BJ (cell line): ENCODE measurements at regions not wholly inside any gene's neighbourhood (a gene's known extent, or its start where the extent isn't known, plus 50 kb on each side); places are given as distances from the start of the nearest gene placed in this dataset.

Experiments used
- CTCF ChIA-PET: fragments of 350-600 bp; formaldehyde crosslinking; extraction: SDS; loops from one replicate; lab custom pipeline; 2021; ENCODE audit warnings: antibody characterized with exemption, inconsistent platforms; lab: Yijun Ruan, JAX
- POLR2A ChIA-PET: fragments of 300-600 bp; sonication (Branson Sonifier 250); formaldehyde crosslinking; extraction: SDS; loops from one replicate; lab custom pipeline; 2021; ENCODE audit warnings: antibody characterized with exemption; lab: Charles Lee
- DNase-seq: peaks from one replicate; pipeline ENCODE4 v3.0.0-alpha.2; 2011; ENCODE audit warnings: low read depth
- H3K27me3 ChIP-seq: 2 replicates; pipeline ENCODE4 v1.6.0; 2011; ENCODE audit warnings: low read length; ENCODE audit not compliant: control insufficient read depth, insufficient read depth
- H3K36me3 ChIP-seq: 2 replicates; pipeline ENCODE4 v1.5.1; 2011; ENCODE audit warnings: low read length; ENCODE audit not compliant: control insufficient read depth, insufficient read depth
- H3K4me3 ChIP-seq: 2 replicates; pipeline ENCODE4 v1.5.1; 2011; ENCODE audit warnings: low read depth, mild to moderate bottlenecking, control low read depth, low read length
- TF ChIP-seq, protein P1 (sequence below): IDR thresholded peaks from 2 replicates; pipeline ENCODE4 v1.5.1; 2011; ENCODE audit warnings: low read depth, mild to moderate bottlenecking, control low read depth, inconsistent platforms, low read length, moderate library complexity; ENCODE audit not compliant: insufficient read depth

DNA sequence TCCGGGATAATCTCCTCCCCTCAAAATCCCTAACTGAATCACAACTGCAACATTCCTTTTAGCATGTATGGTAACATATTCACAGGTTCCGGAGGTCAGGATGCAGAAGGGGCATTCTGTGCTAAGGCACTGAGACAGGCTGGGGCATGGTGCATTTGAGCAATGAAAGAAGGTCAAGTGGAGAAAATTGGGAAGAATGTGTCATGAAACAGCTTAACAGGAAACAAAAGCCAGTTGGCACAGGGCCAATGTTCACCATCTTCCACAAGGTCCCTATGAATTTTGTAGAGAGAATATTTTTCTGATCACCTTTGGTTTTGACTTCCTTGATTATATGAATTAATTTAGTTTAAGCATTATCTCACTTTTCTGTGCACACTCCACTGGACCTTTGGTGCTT lies 587.7 kb upstream of the NR2F2 start:
- Histone ChIP-seq H3K36me3 (no peaks in the 10 kb centered on the region), H3K27me3 (no peaks in the 10 kb centered on the region), H3K4me3 (no peak overlapping the region)
- POLR2A ChIA-PET: no interaction called here
- TF ChIP-seq, protein P1, sequence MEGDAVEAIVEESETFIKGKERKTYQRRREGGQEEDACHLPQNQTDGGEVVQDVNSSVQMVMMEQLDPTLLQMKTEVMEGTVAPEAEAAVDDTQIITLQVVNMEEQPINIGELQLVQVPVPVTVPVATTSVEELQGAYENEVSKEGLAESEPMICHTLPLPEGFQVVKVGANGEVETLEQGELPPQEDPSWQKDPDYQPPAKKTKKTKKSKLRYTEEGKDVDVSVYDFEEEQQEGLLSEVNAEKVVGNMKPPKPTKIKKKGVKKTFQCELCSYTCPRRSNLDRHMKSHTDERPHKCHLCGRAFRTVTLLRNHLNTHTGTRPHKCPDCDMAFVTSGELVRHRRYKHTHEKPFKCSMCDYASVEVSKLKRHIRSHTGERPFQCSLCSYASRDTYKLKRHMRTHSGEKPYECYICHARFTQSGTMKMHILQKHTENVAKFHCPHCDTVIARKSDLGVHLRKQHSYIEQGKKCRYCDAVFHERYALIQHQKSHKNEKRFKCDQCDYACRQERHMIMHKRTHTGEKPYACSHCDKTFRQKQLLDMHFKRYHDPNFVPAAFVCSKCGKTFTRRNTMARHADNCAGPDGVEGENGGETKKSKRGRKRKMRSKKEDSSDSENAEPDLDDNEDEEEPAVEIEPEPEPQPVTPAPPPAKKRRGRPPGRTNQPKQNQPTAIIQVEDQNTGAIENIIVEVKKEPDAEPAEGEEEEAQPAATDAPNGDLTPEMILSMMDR: no peak
- CTCF ChIA-PET: interaction anchor here (0.6 to 0.9 kb wide), 3 partner anchors 11 to 585 kb away, joined by 4 read pairs; no protein-coding TSS in a partner anchor
- DNase-seq: no peak

DNA sequence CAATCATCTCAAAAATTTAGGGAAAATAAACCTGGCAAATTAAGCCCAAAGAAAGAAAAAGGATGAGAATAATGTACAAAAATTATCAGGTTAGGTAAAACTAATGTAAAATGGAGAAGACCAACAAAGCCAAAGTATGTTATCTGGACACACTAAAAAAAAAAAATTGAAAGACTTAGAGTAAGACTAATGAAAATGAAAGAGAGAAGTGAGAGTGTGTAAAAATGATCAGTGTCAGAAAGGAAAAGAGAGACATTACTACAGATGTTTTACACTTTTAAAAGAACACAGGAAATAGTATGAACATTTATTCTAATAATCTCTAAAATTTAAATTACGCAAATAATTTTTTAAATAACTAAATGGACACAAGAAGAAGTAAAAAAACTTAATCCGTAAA lies 573.3 kb upstream of the NR2F2 start:
- POLR2A ChIA-PET: no interaction called here
- Histone ChIP-seq H3K27me3 (no peaks in the 10 kb centered on the region), H3K36me3 (no peaks in the 10 kb centered on the region), H3K4me3 (no peak overlapping the region)
- CTCF ChIA-PET: no interaction called here
- TF ChIP-seq, protein P1: no peak
- DNase-seq: no peak

DNA sequence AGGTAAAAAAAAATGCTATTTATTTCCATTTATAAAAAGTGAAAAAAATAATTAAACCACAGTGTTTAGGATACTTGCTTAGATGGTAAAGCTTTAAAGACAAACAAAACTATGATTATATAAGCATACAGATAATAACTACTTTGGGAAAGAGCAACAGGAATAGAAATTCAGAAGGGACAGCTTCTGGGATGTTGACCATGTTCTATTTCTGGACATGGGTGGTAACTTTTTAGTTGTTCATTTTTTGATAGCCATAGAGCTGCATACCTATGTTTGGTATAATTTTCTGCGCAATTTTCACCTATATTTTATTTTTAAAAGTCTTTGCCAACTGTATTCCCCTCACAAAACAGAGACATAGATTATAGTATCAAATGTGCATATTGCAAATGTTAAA lies 572.0 kb upstream of the NR2F2 start:
- TF ChIP-seq, protein P1: no peak
- CTCF ChIA-PET: interaction anchor here (0.9 kb wide), 1 partner anchor 33 kb away, joined by 3 read pairs; no protein-coding TSS in a partner anchor
- POLR2A ChIA-PET: no interaction called here
- H3K4me3 ChIP-seq: no peak overlapping the region
- no peaks in the 10 kb centered on the region for H3K36me3 ChIP-seq
- no peaks in the 10 kb centered on the region for H3K27me3 ChIP-seq
- DNase-seq: no peak

DNA sequence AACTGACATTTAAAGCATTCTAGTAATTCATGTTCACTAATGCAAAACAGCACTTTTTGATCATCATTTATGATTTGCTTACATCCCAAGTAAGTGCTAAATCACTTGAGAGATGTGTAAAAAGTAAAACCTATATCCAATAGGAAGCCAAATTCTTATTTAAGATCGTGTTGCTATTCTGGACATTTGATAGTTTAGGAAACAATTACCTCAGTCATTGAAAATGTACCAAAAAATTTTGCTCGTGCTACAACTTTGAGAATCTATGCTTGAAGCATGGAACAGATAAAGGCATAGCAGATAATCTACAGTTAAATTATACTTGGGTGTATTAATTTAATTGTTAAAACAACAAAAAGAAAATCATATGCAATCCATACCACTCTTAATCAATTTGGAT lies 571.6 kb upstream of the NR2F2 start:
- H3K36me3 ChIP-seq: no peaks in the 10 kb centered on the region
- TF ChIP-seq, protein P1: no peak
- POLR2A ChIA-PET: no interaction called here
- no peak overlapping the region for H3K4me3 ChIP-seq
- H3K27me3 ChIP-seq: no peaks in the 10 kb centered on the region
- CTCF ChIA-PET: interaction anchor here (0.9 kb wide), 1 partner anchor 33 kb away, joined by 3 read pairs; no protein-coding TSS in a partner anchor
- no peak for DNase-seq

DNA sequence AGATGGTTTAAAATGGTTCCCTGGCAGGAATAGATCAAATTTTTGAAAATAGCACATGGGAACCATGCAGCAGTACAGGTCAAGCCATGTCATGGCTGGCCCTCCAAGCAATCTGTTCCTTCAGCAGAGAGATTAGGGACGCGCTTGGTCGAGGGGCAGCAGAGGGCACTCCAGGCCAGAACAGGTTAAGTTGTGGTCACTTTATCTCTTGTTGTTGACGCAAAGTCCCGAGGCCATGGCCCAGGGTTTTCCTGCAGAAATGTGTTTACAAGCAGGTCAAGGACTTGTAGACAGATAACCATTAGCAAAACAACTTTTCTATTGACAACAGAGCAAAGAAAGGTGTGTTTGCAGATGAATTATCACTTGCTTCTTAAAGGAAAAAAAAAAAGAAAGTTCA lies 570.0 kb upstream of the NR2F2 start:
- ChIA-PET POLR2A (no interaction called here), CTCF (interaction anchor here (0.6 to 0.7 kb wide), 2 partner anchors 69 to 582 kb away, joined by 3 read pairs; no protein-coding TSS in a partner anchor)
- Histone ChIP-seq H3K4me3 (no peak overlapping the region), H3K36me3 (no peaks in the 10 kb centered on the region), H3K27me3 (no peaks in the 10 kb centered on the region)
- DNase-seq: no peak
- TF ChIP-seq, protein P1: no peak
